CD4-positive, CD25-positive, alpha-beta regulatory T cell (primary cell): ENCODE measurements at regions not wholly inside any gene's neighbourhood (a gene's known extent, or its start where the extent isn't known, plus 50 kb on each side); places are given as distances from the start of the nearest gene placed in this dataset.

ENCODE experiments used
- ATAC-seq, 2 donors: fragments of 150-1000 bp; cut with Tn5 transposase; one replicate each; pipeline ENCODE4 v1.10.0; 2021; ENCODE audit warnings: low read depth in 2 of 2, moderate number of reproducible peaks in 2 of 2, moderate library complexity in 1 of 2
- DNase-seq, 3 donors: peaks; one replicate each; pipeline versions ENCODE4 v3.0.0 to v3.0.0-alpha.2; 2012 to 2022; ENCODE audit warnings: mixed read lengths in 1 of 3
- H3K27ac ChIP-seq: one replicate; pipeline ENCODE4 v1.7.0; 2013; ENCODE audit warnings: mild to moderate bottlenecking, low read length; ENCODE audit not compliant: insufficient read depth, poor library complexity, severe bottlenecking
- H3K27me3 ChIP-seq: one replicate; pipeline ENCODE4 v1.7.0; 2013; ENCODE audit warnings: low read length; ENCODE audit not compliant: control insufficient read depth, insufficient read depth
- H3K36me3 ChIP-seq: one replicate; pipeline ENCODE4 v1.7.0; 2013; ENCODE audit warnings: mild to moderate bottlenecking, low read length, moderate library complexity; ENCODE audit not compliant: control insufficient read depth, insufficient read depth
- H3K4me1 ChIP-seq: 2 replicates; pipeline ENCODE4 v1.7.0; 2013; ENCODE audit warnings: mild to moderate bottlenecking, low read length; ENCODE audit not compliant: insufficient read depth, control insufficient read depth, poor library complexity, severe bottlenecking
- H3K4me3 ChIP-seq: one replicate; pipeline ENCODE4 v1.7.0; 2013; ENCODE audit warnings: low read depth, mild to moderate bottlenecking, low read length, moderate library complexity
- H3K9me3 ChIP-seq, 2 experiments: 1 replicate in 1 of 2; 2 replicates in 1 of 2; pipeline ENCODE4 v1.7.0; 2013; ENCODE audit warnings: low read length in 2 of 2, mild to moderate bottlenecking in 1 of 2, moderate library complexity in 1 of 2; ENCODE audit not compliant: control insufficient read depth in 2 of 2
- H3K27ac Mint-ChIP-seq, 3 donors: one replicate each; pipeline ENCODE4 v1.8.0; 2020 to 2022; ENCODE audit warnings: mild to moderate bottlenecking in 3 of 3, mixed read lengths in 3 of 3, moderate library complexity in 2 of 3
- H3K27me3 Mint-ChIP-seq: one replicate; pipeline ENCODE4 v1.8.0; 2022; ENCODE audit warnings: mild to moderate bottlenecking, mixed read lengths
- H3K36me3 Mint-ChIP-seq: one replicate; pipeline ENCODE4 v1.8.0; 2020; ENCODE audit warnings: mixed read lengths
- H3K4me1 Mint-ChIP-seq, 4 donors: one replicate each; pipeline ENCODE4 v1.8.0; 2020 to 2022; ENCODE audit warnings: mixed read lengths in 4 of 4, mild to moderate bottlenecking in 1 of 4
- H3K4me3 Mint-ChIP-seq, 4 donors: one replicate each; pipeline ENCODE4 v1.8.0; 2020 to 2022; ENCODE audit warnings: mild to moderate bottlenecking in 4 of 4, mixed read lengths in 4 of 4, moderate library complexity in 3 of 4
- H3K9me3 Mint-ChIP-seq, 7 donors: one replicate each; pipeline ENCODE4 v1.8.0; 2020 to 2022; ENCODE audit warnings: mixed read lengths in 7 of 7, mild to moderate bottlenecking in 3 of 7, moderate library complexity in 2 of 7

GRCh38 chr2:193542762-193543161 lies 1348.0 kb upstream of the TMEFF2 start:
- peaks cover 0 to 8% (median 4%) of the 10 kb centered on the region in 7 donors for H3K9me3 Mint-ChIP-seq
- no peaks in the 10 kb centered on the region for H3K27me3 ChIP-seq
- no peak overlapping the region for H3K4me3 Mint-ChIP-seq
- no peak overlapping the region for H3K4me3 ChIP-seq
- DNase-seq (no peak), ATAC-seq (no peak)
- no peaks in the 10 kb centered on the region for H3K36me3 ChIP-seq
- no peak overlapping the region for H3K27ac ChIP-seq
- no peaks in the 10 kb centered on the region for H3K36me3 Mint-ChIP-seq
- no peaks in the 10 kb centered on the region for H3K4me1 Mint-ChIP-seq
- no peaks in the 10 kb centered on the region for H3K27me3 Mint-ChIP-seq
- H3K9me3 ChIP-seq = no peaks in the 10 kb centered on the region
- no peaks in the 10 kb centered on the region for H3K4me1 ChIP-seq
- no peak overlapping the region for H3K27ac Mint-ChIP-seq

GRCh38 chr2:193539188-193539587 lies 1344.5 kb upstream of the TMEFF2 start:
- Mint-ChIP-seq H3K27ac (no peak overlapping the region), H3K4me3 (no peak overlapping the region), H3K9me3 (peaks cover 0 to 8% (median 0%) of the 10 kb centered on the region in 7 donors), H3K27me3 (no peaks in the 10 kb centered on the region), H3K4me1 (no peaks in the 10 kb centered on the region), H3K36me3 (no peaks in the 10 kb centered on the region)
- Histone ChIP-seq H3K27ac (no peak overlapping the region), H3K9me3 (no peaks in the 10 kb centered on the region), H3K4me1 (no peaks in the 10 kb centered on the region), H3K27me3 (no peaks in the 10 kb centered on the region), H3K36me3 (no peaks in the 10 kb centered on the region), H3K4me3 (no peak overlapping the region)
- no peak for ATAC-seq
- peak in 1 of 3 donors; percentile 2 for DNase-seq

DNA sequence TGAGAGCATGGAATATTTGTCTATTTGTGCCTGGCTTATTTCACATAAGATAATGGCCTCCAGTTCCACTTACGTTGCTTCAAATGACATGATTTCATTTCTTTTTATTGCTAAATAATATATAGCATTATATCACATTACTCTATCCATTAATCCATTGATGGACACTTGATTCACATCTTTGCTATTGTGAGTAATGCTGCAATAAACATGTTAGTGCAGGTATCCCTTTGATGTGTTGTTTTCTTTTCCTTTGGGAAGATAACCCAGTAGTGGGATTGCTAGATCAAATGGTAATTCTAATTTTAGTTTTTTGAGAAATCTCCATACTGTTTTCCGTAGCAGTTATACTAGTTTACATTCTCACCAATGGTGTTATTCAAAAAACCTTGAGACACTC lies 1343.3 kb upstream of the TMEFF2 start:
- no peak overlapping the region for H3K27ac ChIP-seq
- no peak for ATAC-seq
- H3K27me3 Mint-ChIP-seq = no peaks in the 10 kb centered on the region
- H3K36me3 ChIP-seq = no peaks in the 10 kb centered on the region
- H3K4me3 ChIP-seq = no peak overlapping the region
- H3K9me3 ChIP-seq = no peaks in the 10 kb centered on the region
- DNase-seq = no peak
- H3K4me1 ChIP-seq = no peaks in the 10 kb centered on the region
- no peaks in the 10 kb centered on the region for H3K36me3 Mint-ChIP-seq
- no peak overlapping the region for H3K4me3 Mint-ChIP-seq
- H3K9me3 Mint-ChIP-seq = peaks cover 0 to 5% (median 0%) of the 10 kb centered on the region in 7 donors
- no peak overlapping the region for H3K27ac Mint-ChIP-seq
- no peaks in the 10 kb centered on the region for H3K4me1 Mint-ChIP-seq
- H3K27me3 ChIP-seq = no peaks in the 10 kb centered on the region

GRCh38 chr2:193537531-193537930 lies 1342.8 kb upstream of the TMEFF2 start:
- DNase-seq = no peak
- Mint-ChIP-seq H3K4me1 (no peaks in the 10 kb centered on the region), H3K27me3 (no peaks in the 10 kb centered on the region), H3K9me3 (peaks cover 0 to 5% (median 0%) of the 10 kb centered on the region in 7 donors), H3K4me3 (no peak overlapping the region), H3K36me3 (no peaks in the 10 kb centered on the region), H3K27ac (no peak overlapping the region)
- Histone ChIP-seq H3K27ac (no peak overlapping the region), H3K4me3 (no peak overlapping the region), H3K27me3 (no peaks in the 10 kb centered on the region), H3K4me1 (no peaks in the 10 kb centered on the region), H3K9me3 (no peaks in the 10 kb centered on the region), H3K36me3 (no peaks in the 10 kb centered on the region)
- no peak for ATAC-seq

DNA sequence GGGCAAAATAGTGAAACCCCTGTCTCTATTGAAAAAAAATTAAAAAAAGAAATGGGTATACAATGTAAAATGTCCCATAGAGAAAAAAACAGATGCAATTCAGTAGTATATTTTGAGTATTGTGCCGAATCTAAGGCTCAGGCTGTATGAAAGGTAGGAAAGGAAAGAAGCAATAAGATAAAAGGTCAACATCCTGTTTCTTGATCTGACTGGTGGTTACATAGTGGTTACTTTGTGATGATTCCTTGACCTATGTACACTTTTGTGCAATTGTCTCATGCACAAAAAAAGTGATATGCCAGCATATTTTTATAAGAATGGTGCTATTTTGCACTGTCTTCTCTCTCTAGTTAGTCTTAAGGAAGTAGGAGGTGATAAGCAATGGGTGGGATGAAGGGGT lies 1333.7 kb upstream of the TMEFF2 start:
- H3K36me3 ChIP-seq = no peaks in the 10 kb centered on the region
- no peak for ATAC-seq
- H3K9me3 Mint-ChIP-seq = peaks cover 0 to 7% (median 2%) of the 10 kb centered on the region in 7 donors

DNA sequence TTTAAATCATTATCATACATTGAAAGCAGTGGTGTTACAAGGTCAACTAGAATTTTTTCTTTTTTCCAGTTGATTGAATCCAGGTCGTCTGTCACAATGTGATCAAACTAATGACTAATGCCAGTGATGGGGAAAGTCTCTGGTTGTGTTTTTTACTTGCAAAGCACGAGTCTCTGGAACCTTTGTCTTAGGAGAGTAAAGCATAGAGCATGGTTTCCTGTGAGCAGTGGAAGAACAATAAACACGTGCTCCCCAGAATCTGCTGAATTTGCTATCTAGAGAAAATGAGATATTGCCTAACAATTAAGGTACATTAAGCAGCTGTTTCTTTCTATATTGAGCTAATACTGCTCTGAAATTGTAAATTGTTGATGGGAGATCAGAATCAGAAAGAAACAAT lies 1332.4 kb upstream of the TMEFF2 start:
- no peak overlapping the region for H3K27ac ChIP-seq
- H3K4me3 Mint-ChIP-seq = peak overlapping the region in 1 of 4 donors; percentile 5

More for the DNA sequence above, 1333.7 kb upstream of the TMEFF2 start:
- H3K4me1 ChIP-seq = no peaks in the 10 kb centered on the region
- H3K4me1 Mint-ChIP-seq = peaks cover 5 to 20% (median 8%) of the 10 kb centered on the region in 4 donors
- no peak overlapping the region for H3K27ac Mint-ChIP-seq
- DNase-seq = peak in 1 of 3 donors; percentile 2
- H3K27ac ChIP-seq = no peak overlapping the region
- no peak overlapping the region for H3K4me3 Mint-ChIP-seq
- no peaks in the 10 kb centered on the region for H3K36me3 Mint-ChIP-seq
- no peak overlapping the region for H3K4me3 ChIP-seq
- H3K9me3 ChIP-seq = no peaks in the 10 kb centered on the region
- H3K27me3 Mint-ChIP-seq = no peaks in the 10 kb centered on the region
- no peaks in the 10 kb centered on the region for H3K27me3 ChIP-seq

DNA sequence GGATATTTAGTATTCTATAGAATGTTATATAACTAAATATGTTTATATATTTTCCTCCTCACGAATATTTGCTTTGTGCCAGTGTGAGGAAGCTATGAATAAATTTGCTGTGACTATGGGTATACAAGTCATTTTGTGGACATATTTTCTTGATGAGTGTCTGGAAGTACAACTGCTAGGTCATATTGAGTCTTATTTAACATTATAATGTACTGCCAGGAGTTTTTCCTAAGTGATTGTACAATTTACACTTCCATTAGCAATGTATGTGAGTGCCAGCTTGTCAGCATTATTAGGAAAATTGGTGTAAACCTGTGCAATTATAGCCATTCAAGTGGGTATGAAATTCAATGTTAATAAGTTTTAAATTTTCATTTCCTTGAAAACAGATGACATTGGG lies 1328.9 kb upstream of the TMEFF2 start:
- Histone ChIP-seq H3K27me3 (no peaks in the 10 kb centered on the region), H3K9me3 (no peaks in the 10 kb centered on the region), H3K4me1 (no peaks in the 10 kb centered on the region), H3K4me3 (no peak overlapping the region), H3K36me3 (no peaks in the 10 kb centered on the region), H3K27ac (no peak overlapping the region)
- Mint-ChIP-seq H3K27me3 (no peaks in the 10 kb centered on the region), H3K36me3 (no peaks in the 10 kb centered on the region), H3K4me3 (no peak overlapping the region), H3K27ac (no peak overlapping the region), H3K4me1 (peaks cover 5 to 18% (median 7%) of the 10 kb centered on the region in 4 donors), H3K9me3 (peaks cover 0 to 2% (median 0%) of the 10 kb centered on the region in 7 donors)
- DNase-seq (no peak), ATAC-seq (no peak)

More for the DNA sequence above, 1332.4 kb upstream of the TMEFF2 start:
- no peaks in the 10 kb centered on the region for H3K27me3 Mint-ChIP-seq
- ATAC-seq (peak in 1 of 2 donors; percentile 34), DNase-seq (peak in 1 of 3 donors; percentile 19)
- Histone ChIP-seq H3K27me3 (no peaks in the 10 kb centered on the region), H3K4me3 (no peak overlapping the region), H3K9me3 (no peaks in the 10 kb centered on the region), H3K4me1 (no peaks in the 10 kb centered on the region), H3K36me3 (no peaks in the 10 kb centered on the region)
- no peaks in the 10 kb centered on the region for H3K36me3 Mint-ChIP-seq
- H3K27ac Mint-ChIP-seq = no peak overlapping the region
- H3K4me1 Mint-ChIP-seq = peaks cover 5 to 20% (median 8%) of the 10 kb centered on the region in 4 donors
- H3K9me3 Mint-ChIP-seq = peaks cover 0 to 7% (median under 1%) of the 10 kb centered on the region in 7 donors

DNA sequence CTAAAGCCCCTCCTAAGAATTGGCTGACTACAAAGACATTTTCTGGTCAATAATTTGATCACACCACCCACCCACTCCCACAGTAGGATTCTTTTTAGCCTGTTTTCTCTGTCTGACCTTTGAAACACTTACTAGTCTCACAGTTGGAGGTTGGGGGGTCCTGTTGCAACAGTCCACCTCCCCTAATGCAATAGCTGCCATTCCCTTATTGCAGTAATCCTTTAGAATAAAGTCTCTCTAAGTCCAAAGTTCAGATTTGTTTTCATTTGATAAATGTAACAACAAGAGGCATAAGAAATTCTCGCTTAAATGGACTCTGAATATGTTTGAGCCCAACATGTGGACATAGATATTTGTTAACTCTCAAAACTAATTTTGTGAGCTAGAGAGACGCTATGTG lies 1326.8 kb upstream of the TMEFF2 start:
- ATAC-seq (no peak), DNase-seq (no peak)
- Histone ChIP-seq H3K4me1 (no peaks in the 10 kb centered on the region), H3K4me3 (no peak overlapping the region), H3K27me3 (no peaks in the 10 kb centered on the region), H3K27ac (no peak overlapping the region), H3K36me3 (no peaks in the 10 kb centered on the region), H3K9me3 (no peaks in the 10 kb centered on the region)
- H3K4me3 Mint-ChIP-seq = no peak overlapping the region
- H3K27ac Mint-ChIP-seq = no peak overlapping the region
- H3K36me3 Mint-ChIP-seq = no peaks in the 10 kb centered on the region
- H3K27me3 Mint-ChIP-seq = no peaks in the 10 kb centered on the region
- H3K4me1 Mint-ChIP-seq = peaks cover 0 to 3% (median 0%) of the 10 kb centered on the region in 4 donors
- H3K9me3 Mint-ChIP-seq = peaks cover 0 to 5% (median 2%) of the 10 kb centered on the region in 7 donors
